GDM1 (cell line): ENCODE measurements at regions not wholly inside any gene's neighbourhood (a gene's known extent, or its start where the extent isn't known, plus 50 kb on each side); places are given as distances from the start of the nearest gene placed in this dataset.
"Not testable (repeated sequence)": the region's sequence is repeated elsewhere in the genome, so short reads cannot be mapped to it uniquely, and the experiment has no call there.

Source experiments
- DNase-seq: peaks from one replicate; lab custom pipeline; 2025; lab: John Stamatoyannopoulos, UW

DNA sequence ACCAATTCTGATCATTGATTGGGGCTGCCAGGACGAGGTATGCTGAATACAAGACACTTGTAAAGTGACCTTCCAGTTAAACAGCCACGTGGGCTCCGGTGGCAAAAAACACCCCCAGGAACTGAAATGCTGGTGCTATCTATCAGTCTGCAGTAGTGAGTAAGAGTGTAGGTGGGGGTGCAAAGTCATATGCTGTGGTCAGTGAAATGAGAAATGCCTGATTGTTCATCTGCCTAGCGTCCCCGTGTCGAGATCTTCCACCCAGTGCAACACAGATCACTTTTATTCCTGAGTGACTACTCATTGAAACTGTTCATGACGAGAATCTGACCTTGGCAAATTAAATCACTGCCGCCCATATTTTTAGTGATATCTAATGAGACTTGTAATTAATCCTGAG is 806.5 kb upstream of the GOT2 start:
- no peak for DNase-seq

DNA sequence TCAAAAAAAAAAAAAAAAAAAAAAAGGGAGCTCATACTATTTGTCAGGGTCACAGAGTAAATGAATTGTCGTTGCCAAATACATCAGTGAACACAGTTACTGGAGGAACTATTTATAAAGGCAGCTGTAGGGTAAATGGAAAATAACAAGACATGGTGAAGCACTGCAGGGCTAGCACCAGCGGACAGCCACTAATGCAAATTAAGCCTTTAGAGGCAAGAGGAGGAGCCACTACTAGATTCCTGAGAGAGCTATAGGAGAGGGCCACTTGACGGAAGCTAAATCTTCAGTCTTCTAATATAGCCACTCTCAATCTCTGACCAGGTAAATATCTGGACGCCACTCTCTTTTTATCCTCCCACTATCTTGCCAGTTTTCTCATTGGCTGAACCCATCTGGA is 801.2 kb upstream of the GOT2 start:
- no peak for DNase-seq

DNA sequence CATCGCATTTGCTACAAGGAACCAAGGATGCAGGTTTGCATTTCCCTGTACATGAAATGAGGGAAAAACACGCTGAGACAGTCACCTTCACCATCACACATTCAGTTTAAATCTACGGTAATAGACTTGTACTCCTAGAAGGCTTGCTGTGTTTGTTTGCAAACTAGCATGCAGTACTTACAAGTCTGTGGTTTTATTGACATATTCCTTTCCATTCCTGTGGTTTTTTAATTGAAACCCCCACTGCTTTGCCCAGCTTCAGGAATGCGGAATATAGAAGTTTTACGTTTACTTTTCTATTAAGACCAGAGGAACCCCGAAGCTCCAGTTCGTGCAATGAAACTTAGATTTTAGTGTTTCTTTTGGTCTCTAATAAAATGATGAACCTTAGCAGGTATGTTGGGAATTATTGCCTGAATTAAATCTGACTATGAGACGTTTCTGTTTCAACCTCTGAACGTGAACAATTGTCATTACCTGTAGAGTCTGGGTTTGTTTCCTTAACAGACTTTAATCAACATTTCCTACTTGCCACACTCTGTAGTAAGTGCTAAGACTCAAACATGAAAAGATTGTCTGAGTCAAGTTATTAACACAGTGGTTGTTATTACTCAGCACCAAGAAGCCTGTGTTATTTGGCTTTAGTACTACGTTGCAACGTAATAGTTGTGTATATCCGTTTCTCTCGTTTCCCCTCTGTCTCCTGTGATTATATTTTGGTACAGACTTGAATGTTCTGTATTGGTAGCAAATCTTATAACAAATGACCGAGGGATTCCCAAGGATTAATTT is 793.3 kb upstream of the GOT2 start:
- no peak for DNase-seq

DNA sequence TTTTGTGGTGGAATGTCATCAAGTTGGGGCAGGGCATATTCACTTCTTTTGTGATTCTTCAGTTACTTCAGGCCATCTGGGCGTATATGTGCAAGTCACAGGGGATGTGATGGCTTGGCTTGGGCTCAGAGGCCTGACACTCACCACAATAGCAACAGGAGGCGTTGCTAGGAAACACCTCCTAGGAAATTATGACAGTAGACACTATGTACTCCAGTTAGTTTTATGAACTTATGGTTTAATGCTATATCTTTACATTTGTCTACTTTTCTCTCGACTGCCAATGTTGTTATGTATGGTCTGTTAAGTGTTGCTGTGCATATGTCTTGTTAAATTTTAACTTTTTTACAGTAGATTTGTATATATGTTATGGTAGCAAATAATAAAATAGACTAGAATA is 788.7 kb upstream of the GOT2 start:
- DNase-seq, result no peak

DNA sequence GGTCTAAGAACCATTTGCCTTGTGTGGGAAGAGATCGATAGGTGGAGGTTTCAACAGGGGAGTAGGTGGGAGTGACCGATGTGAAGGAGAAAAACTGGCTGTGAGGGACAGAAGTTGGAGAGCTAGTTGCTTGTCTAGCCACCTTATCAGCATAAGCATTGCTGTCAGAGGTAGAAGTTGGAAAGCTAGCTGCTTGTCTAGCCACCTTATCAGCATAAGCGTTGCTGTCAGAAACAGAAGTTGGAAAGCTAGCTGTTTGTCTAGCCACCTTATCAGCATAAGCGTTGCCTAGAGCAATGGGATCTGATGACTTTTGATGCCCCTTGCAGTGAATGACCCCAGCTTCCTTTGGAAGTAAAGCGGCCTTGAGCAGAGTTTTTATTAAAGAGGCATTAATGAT is 784.6 kb upstream of the GOT2 start:
- not testable (repeated sequence) for DNase-seq

DNA sequence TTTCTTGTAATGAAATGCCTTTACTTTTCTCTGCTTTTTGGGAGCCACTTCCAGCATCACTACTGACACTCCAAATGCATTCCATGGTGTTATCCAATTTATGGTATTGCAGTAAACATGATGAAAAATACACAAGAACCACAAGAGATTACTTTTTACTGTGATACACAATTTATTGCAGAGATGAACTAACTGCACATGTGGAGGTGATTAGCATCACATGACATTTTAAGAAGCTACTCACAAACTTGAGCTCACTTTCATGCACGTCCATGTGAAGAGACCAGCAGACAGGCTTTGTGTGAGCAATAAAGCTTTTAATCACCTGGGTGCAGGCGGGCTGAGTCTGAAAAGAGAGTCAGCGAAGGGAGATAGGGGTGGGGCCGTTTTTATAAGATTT is 780.5 kb upstream of the GOT2 start:
- no peak for DNase-seq

DNA sequence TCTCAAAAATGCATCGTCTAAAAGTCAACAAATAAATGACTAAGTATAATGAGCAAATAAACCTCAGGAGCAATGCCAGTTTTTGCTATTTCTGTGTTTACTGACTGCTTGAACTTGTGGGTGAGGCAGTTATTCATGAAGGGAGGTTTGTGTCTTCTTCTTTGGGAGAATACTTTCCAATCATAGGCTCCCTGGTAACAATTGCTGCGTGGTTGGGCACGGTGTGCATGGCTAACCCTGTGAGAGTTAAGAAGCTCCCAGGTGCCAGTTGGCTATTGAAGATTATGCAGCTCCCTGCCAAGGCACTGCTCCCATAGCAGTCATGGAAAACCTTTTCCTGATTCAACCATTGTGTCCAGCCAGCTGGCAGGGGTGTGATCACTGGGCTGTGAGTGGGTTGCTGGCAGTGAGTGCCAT is 775.9 kb upstream of the GOT2 start:
- no peak for DNase-seq

DNA sequence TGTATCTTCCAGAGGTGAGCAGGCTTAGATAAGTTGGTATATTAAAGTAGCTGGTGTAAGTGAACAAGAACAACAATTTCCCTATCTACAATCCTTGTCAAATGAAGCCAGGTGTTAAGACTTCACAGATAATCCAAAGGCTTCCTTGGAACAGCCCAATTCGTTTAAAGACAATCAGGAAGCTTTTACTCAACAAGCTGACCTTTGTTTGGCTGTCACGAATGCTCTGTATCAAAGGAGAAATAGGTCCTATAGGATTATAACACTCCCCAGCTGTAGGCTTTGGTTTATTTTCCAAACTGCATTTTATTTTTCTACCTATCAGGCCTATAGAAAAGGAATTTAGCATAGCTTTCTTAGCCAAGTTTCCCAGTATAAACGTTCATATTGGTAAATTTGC is 766.5 kb upstream of the GOT2 start:
- DNase-seq, result no peak

DNA sequence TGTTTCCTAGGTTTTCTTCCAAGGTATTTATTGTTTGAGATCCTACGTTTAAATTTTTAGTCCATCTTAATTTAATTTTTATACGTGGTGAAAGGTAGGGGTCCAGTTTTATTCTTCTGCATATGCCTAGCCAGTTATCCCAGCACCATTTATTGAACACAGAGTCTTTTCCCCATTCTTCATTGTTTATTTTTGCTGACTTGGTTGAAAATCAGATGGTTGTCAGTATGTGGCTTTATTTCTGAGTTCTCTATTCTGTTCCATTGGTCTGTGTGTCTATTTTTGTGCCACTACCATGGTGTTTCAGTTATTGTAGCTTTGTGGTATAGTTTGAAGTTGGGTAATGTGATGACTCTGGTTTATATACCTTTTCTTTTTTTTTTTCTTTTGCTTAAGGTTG is 753.0 kb upstream of the GOT2 start:
- no peak for DNase-seq

DNA sequence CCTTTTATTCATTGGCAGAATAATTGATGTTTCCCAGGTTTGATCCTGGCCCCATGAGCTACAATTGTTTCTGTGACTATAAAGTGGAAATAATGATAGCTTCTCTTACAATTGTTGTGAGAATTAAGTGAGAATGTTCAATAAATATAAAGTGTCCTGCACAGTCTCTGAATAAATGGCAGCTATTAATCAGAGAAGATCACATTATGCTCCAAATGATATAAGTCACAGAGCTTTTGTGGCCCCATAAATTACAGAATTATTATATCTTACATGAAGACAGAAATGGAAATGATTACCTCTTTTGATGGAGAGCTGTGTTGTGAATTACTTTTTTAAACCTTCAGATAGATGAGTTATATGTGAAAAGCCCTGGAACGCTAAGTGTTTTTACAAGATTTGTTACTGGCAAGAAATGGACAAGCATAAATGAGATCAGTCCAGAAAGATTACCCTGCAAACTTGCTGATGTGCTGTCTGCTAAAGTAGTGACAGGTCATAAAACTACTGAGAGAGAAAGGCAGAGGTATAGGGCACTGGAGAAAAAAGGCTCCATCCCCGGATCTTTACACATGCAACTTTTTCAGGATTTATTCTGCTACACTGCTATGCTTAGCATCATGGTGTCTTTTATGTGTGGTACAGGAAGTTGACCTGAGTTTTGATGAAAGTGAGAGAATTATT is 750.9 kb upstream of the GOT2 start:
- no peak for DNase-seq

DNA sequence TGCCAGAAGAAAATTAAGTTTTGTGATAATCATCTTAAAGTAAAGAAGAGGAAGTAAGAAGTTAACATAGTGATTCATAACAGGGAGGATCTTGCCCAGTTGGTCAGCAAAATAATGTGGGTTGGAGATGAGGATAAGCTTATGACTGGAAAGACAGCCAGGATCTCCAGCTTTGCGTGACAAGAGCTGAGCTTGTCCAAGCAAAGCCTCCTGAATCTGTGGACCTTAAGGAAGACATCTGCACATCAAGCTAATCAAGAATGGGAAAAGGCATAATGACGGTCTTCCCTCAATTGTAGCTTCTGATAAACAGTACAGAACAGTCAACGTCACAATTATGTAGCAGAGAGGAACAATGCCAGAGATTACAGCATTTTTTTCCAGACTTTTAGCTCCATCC is 744.7 kb upstream of the GOT2 start:
- DNase-seq, result no peak

DNA sequence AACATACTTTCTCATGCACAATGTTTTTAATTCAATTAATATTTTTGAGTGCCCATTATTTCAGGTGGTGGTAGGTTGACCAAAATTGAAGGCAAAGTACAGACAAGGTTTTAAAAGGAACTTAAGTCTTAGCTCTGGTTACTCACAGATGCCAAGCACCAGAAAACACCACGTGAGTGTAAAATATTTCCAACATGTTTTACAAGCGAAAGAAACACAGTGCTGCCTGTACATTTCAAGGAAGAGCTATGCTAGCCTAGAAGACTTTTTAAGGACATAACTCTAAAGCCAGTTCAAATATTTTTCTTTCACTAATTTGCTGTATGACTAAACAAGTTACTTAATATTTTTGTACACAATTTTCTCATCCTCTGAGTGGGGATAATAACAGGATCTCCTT is 736.4 kb upstream of the GOT2 start:
- DNase-seq, result no peak

DNA sequence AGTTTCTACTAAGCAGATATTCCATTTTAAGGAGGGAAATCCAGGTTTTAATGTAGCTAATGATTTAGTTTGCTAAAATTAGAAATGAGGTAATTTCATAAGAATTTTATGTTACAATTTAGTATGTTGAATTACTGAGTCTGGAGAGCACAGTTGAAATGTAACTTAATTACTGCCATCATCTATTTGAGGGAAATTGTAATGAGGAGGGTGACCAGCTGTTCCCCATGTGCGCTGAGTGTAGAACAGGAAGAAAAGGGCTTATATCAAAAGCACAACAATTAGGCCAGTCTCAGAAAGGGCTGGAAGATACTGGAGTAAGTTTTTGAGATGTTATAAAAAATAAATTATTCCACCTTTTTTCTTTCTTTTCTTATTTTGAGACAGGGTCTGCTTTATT is 735.1 kb upstream of the GOT2 start:
- no peak for DNase-seq

DNA sequence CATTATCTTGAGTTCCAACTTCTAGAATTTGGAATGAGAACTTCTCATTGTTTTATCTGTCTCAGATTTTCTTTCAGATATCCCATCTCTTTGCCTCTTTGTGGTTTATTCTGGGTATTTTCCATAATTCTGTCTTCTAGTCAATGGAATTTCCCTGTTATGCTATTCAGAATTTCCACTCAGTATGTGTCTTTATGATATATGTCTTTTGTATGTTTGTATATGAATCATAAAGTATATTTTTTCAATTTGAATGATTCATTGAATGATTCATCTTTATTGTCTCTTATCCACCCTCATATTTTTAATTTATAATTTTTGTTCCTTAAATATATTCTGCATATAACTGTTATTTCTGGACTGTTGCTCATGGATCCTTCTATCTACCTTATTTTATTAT is 729.7 kb upstream of the GOT2 start:
- no peak for DNase-seq

DNA sequence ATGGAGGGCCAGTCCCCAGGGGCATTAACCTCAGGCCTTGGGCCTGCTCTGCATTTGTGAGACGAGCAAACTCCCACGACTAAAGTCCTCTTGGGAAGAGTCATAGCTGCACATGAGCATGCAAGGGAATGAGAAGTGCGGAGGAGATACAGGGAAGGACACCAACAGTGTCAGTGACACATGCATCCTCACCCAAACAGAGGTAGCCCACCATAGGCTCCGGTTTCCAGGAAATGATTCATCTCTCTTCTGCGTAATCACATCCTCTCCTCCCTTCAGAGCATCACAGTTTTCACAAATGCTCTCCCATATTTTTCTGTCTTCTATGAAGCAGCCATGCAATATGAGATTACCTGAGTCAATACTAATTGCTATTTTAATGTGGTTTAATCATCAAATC is 725.7 kb upstream of the GOT2 start:
- no peak for DNase-seq

DNA sequence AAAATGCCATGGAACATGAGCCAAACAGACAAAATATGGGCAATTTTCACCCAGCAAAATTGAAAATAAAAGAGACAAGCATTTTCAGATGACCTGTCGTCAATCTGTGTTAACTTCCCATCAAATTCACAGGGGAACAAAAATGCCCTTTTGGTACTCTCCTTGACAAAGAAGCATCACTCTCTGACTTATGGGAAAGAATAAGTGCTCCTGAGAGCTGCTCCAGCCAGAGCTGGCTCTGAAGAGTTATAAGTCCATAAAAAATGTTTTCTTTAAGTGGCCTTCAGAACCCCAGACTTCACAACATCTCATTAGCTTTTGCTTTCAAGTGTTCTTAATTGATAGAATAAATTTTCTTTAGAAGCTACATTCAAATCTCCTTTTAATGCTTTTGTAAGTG is 721.4 kb upstream of the GOT2 start:
- no peak for DNase-seq

DNA sequence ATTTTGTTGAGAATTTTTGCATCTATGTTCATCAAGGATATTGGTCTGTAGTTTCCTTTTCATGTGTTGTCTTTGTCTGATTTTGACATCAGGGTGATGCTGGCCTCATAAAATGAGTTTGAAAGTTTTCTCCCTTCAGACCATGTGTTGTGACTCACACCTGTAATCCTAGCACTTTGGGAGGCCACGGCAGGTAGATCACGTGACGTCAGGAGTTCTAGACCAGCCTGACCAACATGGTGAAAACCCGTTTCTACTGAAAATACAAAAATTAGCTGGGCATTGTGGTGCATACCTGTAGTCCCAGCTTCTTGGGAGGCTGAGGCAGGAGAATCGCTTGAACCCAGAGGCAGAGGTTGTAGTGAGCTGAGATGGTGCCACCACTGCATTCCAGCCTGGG is 716.4 kb upstream of the GOT2 start:
- DNase-seq, result not testable (repeated sequence)

DNA sequence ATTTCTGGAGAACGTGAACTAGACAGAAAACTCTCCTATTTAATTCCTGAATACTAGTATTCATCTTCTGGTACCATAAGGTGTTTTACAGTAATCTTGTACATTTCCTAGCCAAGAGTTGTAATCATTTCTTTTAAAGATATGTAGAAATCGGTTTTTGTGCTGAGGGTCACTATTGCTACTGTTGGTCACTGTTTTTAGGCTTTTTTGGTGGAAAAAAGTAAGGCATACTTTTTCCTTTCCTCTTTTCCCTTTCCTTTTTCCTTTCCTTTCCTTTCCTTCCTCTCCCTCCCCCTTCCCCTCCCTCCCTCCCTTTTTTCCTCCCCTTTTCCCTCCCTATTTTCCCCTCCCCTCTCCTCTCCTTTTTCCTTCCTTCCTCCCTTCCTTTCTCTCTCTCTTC is 706.4 kb upstream of the GOT2 start:
- DNase-seq, result no peak

DNA sequence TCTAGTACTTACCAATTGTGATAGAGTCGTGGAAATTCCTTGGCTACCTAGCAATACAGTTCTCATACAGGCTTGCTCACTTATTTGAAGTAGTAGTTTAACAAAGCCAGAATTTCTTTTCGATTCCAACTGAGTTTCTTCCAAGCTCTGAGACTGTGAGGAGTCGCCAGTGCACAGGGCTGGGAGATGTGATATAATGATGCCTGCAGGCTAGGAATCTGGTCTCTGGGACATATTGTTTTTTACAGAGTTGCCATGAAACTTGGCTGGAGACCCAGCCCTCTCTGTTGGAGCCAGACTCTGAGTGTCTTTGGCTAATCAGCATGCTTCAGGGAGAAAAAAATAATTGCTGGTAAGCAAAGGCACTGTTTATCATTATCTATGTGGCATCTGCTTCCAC is 698.8 kb upstream of the GOT2 start:
- no peak for DNase-seq

DNA sequence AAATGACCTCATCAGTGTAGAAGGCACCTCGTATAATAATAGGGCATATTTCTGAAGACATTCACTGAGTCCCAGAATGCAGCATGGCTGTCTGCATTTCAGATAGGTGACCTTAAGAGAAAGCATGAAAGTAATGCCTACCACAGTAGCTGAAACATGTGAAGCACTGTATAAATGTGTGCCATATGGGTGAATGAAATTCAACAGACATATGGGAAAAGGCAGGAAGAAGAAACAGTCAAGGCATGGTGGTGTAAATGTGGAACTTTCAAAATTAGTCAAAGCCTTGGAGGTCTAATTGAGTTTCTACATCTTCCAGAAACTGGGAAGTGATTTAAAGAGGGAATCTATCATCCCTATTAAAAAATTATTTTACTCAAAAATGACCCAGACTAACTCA is 698.2 kb upstream of the GOT2 start:
- DNase-seq, result no peak

DNA sequence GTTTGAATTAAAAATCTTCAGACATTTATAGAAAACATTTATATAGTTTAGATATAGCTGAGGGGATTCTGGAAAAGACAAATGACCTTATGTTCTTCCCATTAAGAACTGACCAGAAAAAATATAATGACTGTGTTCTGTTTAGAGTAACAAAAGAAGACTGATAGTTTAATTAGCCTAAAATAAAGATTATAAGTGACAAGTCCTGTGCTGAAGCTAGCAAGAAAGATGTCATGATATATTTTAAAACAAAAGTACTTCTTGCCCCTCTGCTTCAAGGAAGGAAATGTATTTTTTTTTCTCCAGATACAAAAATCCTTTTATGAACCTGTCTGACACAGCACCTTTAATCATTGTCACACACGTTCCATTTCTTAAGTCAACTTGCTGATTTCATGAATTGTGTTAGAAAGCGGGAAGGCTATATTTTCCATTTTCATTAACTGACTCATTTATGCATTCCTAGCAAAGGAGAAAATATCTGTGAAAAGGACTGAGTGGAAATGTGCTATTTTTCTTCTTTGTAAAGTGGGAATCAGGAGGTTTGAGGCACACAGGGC is 690.7 kb upstream of the GOT2 start:
- DNase-seq, result no peak

DNA sequence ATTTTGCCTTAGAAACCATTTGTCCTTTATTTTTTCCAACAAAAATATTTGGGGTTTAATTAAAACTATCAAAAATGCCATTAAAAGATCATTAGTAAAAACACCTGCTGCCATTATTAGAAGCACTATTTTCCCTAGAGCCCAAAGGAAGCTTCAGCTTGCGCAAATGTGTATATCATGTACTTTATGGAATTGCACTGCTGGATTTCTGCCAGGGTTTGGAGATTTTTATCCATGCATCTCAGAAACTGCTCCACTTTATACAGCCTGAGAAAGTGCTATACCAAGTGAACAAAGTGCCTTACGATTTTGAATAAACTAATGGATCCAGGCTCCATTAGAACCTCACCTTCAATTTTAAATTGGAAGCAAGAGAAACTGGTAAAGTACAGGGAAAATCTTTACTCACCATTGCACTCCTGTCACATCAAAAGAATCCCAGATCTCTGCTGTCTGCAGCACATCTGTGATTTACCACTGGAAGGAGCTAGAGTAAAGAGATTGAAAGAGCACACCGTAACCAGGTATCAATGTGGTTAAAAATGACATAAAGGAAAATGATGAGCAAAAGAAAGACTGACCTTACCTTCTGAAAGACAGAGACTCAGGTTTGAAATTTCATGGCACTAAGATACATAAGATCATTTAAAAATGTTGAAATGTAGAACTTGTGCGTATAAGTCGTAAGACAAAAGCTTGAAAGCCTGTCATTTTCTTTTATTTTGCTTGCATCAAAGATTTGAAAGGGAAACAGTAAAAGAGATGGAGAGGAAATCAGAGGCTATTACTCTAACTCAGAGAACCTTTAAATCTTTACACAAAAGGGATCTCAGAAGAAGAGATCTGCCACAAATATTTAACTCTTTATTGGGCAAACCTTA is 678.1 kb upstream of the GOT2 start:
- DNase-seq, result no peak

DNA sequence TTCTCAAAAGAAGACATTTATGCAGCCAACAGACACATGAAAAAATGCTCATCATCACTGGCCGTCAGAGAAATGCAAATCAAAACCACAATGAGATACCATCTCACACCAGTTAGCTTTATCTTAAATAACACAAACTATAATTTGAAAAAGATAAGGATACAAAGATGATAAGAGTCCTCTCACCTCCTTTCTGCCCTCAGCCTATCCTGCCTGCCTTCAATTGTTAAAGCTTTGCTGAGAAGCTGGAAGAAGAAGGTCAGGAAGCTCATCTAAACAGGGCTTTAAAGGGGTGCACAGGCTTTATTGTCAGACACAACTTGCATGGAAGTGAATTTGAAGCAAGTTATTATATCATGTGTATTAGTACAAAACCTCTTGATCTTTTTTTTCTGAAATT is 676.3 kb upstream of the GOT2 start:
- DNase-seq, result no peak
